ENCODE measurements at regions not wholly inside any gene's neighbourhood (a gene's known extent, or its start where the extent isn't known, plus 50 kb on each side); places are given as distances from the start of the nearest gene placed in this dataset.
A peak's percentile ranks its signal among the peaks of the same experiment; 100 is the strongest.

DNA sequence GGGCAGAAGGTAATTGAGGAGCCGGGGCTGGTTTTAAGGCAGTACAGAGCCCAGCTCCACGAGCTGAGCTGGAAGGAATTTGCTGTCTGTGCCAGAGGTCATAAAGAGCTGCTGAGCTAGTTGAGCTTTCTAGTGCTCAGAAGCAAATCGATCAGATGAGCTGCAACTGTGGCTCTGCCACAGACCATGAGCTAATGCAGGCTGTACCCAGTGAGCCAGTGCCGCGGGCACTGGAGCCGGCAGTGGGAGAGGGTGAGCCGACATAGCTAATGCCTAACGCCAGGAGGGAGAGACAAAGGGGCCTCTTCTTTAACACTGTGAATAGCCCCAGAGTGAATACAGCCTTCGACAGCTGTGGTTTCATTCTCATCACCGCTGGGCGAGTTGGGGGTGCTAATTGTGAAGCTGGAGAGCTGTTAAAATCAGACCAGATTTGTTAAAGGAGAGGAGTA, 410.1 kb upstream of the TCF4 start:
- no peaks in the 10 kb centered on the region for H3K9me3 ChIP-seq
- H3K36me3 ChIP-seq = no peaks in the 10 kb centered on the region
- no peak overlapping the region for H3K4me3 ChIP-seq (replicated peaks in 1 of 3)
- intact Hi-C loops (cut with DNase I) = no loop called here
- H3K4me1 ChIP-seq = peaks cover 13 to 19% of the 10 kb centered on the region in 2 donors
- WGBS, 2 donors = 28 to 34% methylated on average over 11 of the region's 11 CpGs
- DNase-seq = peak; percentile 53 to 71
- no peak for TF ChIP-seq POLR2A (IDR thresholded peaks at IDR 0.05)
- TF ChIP-seq, protein P1, sequence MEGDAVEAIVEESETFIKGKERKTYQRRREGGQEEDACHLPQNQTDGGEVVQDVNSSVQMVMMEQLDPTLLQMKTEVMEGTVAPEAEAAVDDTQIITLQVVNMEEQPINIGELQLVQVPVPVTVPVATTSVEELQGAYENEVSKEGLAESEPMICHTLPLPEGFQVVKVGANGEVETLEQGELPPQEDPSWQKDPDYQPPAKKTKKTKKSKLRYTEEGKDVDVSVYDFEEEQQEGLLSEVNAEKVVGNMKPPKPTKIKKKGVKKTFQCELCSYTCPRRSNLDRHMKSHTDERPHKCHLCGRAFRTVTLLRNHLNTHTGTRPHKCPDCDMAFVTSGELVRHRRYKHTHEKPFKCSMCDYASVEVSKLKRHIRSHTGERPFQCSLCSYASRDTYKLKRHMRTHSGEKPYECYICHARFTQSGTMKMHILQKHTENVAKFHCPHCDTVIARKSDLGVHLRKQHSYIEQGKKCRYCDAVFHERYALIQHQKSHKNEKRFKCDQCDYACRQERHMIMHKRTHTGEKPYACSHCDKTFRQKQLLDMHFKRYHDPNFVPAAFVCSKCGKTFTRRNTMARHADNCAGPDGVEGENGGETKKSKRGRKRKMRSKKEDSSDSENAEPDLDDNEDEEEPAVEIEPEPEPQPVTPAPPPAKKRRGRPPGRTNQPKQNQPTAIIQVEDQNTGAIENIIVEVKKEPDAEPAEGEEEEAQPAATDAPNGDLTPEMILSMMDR (IDR thresholded peaks at IDR 0.05) = peak in 1 of 6 experiments; percentile 4
- no peaks in the 10 kb centered on the region for H3K27me3 ChIP-seq
- H3K27ac ChIP-seq = peak overlapping the region in 1 of 3 donors; percentile 29

DNA sequence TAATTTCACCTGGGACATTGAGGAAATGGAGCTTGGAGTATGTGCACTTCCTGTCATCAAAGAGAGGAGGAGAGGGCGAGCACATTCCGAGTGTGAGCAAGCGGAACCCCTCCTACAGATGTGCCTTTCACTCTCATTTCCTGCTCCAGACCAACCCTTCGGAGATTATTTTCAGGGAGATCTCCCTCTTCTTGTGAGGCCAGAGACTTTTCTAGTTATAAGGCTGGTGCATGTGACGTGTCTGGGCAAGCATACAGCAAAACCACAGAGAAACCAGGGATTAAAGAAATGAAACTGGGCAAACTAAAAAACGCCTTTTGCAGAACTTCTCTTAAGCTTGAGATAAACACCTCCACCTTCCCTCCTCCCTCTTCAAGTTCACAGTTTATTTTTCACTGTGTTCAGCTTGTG, 409.2 kb upstream of the TCF4 start:
- peak; percentile 7 to 11 for DNase-seq
- peaks cover 13 to 19% of the 10 kb centered on the region in 2 donors for H3K4me1 ChIP-seq
- TF ChIP-seq POLR2A (IDR thresholded peaks at IDR 0.05) = no peak
- TF ChIP-seq, protein P1 (IDR thresholded peaks at IDR 0.05) = peak in 1 of 6 experiments; percentile 29
- no peaks in the 10 kb centered on the region for H3K27me3 ChIP-seq
- H3K36me3 ChIP-seq = no peaks in the 10 kb centered on the region
- H3K4me3 ChIP-seq (replicated peaks in 1 of 3) = no peak overlapping the region
- peak overlapping the region in 1 of 3 donors; percentile 29 for H3K27ac ChIP-seq
- intact Hi-C loops (cut with DNase I) = no loop called here
- no peaks in the 10 kb centered on the region for H3K9me3 ChIP-seq
- WGBS, 2 donors = 43 to 48% methylated on average over 6 of the region's 6 CpGs

DNA sequence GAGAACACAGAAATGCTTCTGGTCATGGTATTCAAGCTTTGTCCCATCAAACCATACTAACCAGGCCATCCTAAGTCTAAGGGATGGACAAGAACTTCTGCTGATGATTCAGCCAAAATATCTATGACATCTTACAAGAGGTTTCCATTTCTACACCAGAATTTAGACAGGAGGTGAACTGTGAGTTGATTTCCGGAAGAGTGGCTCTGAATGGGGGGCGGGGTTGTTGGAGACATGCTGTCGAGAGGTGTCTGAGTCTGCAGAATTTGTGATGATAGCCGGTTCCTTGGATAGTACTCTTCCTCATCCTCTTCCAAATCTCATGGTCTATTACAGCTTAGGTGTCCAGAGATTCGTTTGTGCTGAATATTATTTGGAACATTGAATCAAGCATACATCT, 408.7 kb upstream of the TCF4 start:
- no peak for DNase-seq
- no peaks in the 10 kb centered on the region for H3K27me3 ChIP-seq
- intact Hi-C loops (cut with DNase I) = no loop called here
- no peaks in the 10 kb centered on the region for H3K9me3 ChIP-seq
- H3K4me3 ChIP-seq (replicated peaks in 1 of 3) = no peak overlapping the region
- H3K36me3 ChIP-seq = no peaks in the 10 kb centered on the region
- H3K27ac ChIP-seq = no peak overlapping the region
- TF ChIP-seq, protein P1 (IDR thresholded peaks at IDR 0.05) = no peak
- TF ChIP-seq POLR2A (IDR thresholded peaks at IDR 0.05) = no peak
- H3K4me1 ChIP-seq = peaks cover 13 to 19% of the 10 kb centered on the region in 2 donors
- WGBS, 2 donors = 62 to 68% methylated on average over 5 of the region's 5 CpGs

DNA sequence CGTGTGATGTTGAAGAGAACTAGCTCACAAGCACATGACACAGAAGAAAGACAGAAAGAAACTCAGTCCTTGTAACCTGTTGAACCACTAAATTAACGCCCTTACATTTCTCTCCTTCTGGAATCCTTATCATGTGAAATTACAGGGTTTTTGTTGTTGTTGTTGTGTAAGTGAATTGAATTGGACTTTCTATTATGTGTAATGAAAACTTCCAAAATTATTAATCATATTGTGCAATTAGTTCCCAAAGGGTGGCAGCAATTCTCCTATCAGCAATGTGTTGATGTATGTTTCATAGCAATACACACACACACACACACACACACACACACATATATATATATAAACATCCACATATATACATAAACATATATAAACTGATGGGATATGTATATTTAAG, 402.2 kb upstream of the TCF4 start:
- Histone ChIP-seq H3K36me3 (no peaks in the 10 kb centered on the region), H3K27ac (no peak overlapping the region), H3K4me1 (no peaks in the 10 kb centered on the region), H3K27me3 (no peaks in the 10 kb centered on the region), H3K4me3 (replicated peaks in 1 of 3) (no peak overlapping the region), H3K9me3 (no peaks in the 10 kb centered on the region)
- DNase-seq = no peak
- no peak for TF ChIP-seq POLR2A (IDR thresholded peaks at IDR 0.05)
- TF ChIP-seq, protein P1 (IDR thresholded peaks at IDR 0.05) = no peak
- WGBS, 2 donors = 95 to 99% methylated on average over 2 of the region's 2 CpGs
- intact Hi-C loops (cut with DNase I) = no loop called here

DNA sequence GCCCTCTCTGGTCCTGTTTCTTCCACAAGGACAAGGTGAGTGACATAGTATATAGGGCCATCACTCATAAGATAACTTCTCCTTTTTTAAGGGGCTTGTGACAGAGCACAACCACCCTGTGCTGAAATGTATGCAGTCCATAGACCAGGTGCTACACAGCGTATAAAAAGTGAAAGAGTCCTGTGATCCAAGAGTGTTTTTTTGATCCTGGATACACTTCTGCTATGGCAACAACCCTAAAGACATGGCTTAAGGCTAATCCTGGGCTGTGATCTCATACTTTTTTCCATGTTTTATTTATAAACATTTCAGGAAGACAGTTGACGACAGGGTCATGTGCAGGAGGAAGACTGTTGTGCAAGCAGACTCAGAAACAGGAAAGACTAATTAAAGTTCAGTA, 400.5 kb upstream of the TCF4 start:
- Histone ChIP-seq H3K4me3 (replicated peaks in 1 of 3) (no peak overlapping the region), H3K27me3 (no peaks in the 10 kb centered on the region), H3K4me1 (no peaks in the 10 kb centered on the region), H3K36me3 (no peaks in the 10 kb centered on the region), H3K9me3 (no peaks in the 10 kb centered on the region), H3K27ac (peak overlapping the region in 2 of 3 donors; percentile 37 to 38)
- TF ChIP-seq POLR2A (IDR thresholded peaks at IDR 0.05) = no peak
- TF ChIP-seq, protein P1 (IDR thresholded peaks at IDR 0.05) = no peak
- WGBS, 2 donors = 69 to 75% methylated on average over 2 of the region's 2 CpGs
- intact Hi-C loops (cut with DNase I) = no loop called here
- DNase-seq = no peak
